G401 (cell line): ENCODE measurements at regions not wholly inside any gene's neighbourhood (a gene's known extent, or its start where the extent isn't known, plus 50 kb on each side); places are given as distances from the start of the nearest gene placed in this dataset.

Experiments used
- DNase-seq: peaks from one replicate; pipeline ENCODE4 v3.0.0-alpha.2; 2015; ENCODE audit warnings: low spot score
- in situ Hi-C: cut with HindIII; loops from 2 replicates; pipeline ENCODE4 v1.10.0; 2016; ENCODE audit warnings: low sequenced_read_pairs, mixed read lengths

- in situ Hi-C loops: no loop called here
- DNase-seq: no peak
Observed at GRCh38 chr7:17619196-17619818, 320.9 kb downstream of the AHR start.

- no peak for DNase-seq
- in situ Hi-C loops: no loop called here
Observed at GRCh38 chr7:17620566-17620965, 319.7 kb downstream of the SNX13 start.

GRCh38 chr7:17622451-17622850, 317.8 kb downstream of the SNX13 start:
- in situ Hi-C loops: no loop called here
- no peak for DNase-seq

GRCh38 chr7:17623546-17624185, 316.6 kb downstream of the SNX13 start:
- no peak for DNase-seq
- in situ Hi-C loops: no loop called here

- in situ Hi-C loops: no loop called here
- no peak for DNase-seq
Observed at GRCh38 chr7:17624379-17624778, 315.9 kb downstream of the SNX13 start.

- in situ Hi-C loops: no loop called here
Observed at GRCh38 chr7:17625043-17625442, 315.3 kb downstream of the SNX13 start.

GRCh38 chr7:17626235-17626634, 314.1 kb downstream of the SNX13 start:
- in situ Hi-C loops: no loop called here
- DNase-seq: peak; percentile 3

More at GRCh38 chr7:17625043-17625442, 315.3 kb downstream of the SNX13 start:
- DNase-seq: no peak

GRCh38 chr7:17631061-17631460, 309.2 kb downstream of the SNX13 start:
- in situ Hi-C loops: no loop called here

GRCh38 chr7:17632384-17632783, 307.9 kb downstream of the SNX13 start:
- in situ Hi-C loops: no loop called here
- DNase-seq: no peak

More at GRCh38 chr7:17631061-17631460, 309.2 kb downstream of the SNX13 start:
- DNase-seq: no peak

- in situ Hi-C loops: no loop called here
- no peak for DNase-seq
Observed at GRCh38 chr7:17633067-17633466, 307.2 kb downstream of the SNX13 start.

- in situ Hi-C loops: no loop called here
- DNase-seq: no peak
Observed at GRCh38 chr7:17638727-17639126, 301.6 kb downstream of the SNX13 start.

GRCh38 chr7:17640730-17641377, 299.4 kb downstream of the SNX13 start:
- DNase-seq: peak; percentile 13
- in situ Hi-C loops: no loop called here

- no peak for DNase-seq
- in situ Hi-C loops: no loop called here
Observed at GRCh38 chr7:17645500-17645899, 294.8 kb downstream of the SNX13 start.

- in situ Hi-C loops: no loop called here
- no peak for DNase-seq
Observed at GRCh38 chr7:17646253-17646956, 293.9 kb downstream of the SNX13 start.

GRCh38 chr7:17651341-17651740, 289.0 kb downstream of the SNX13 start:
- no peak for DNase-seq
- in situ Hi-C loops: no loop called here

GRCh38 chr7:17651863-17652385, 288.4 kb downstream of the SNX13 start:
- DNase-seq: no peak
- in situ Hi-C loops: no loop called here

GRCh38 chr7:17654940-17655339, 285.4 kb downstream of the SNX13 start:
- in situ Hi-C loops: no loop called here
- DNase-seq: no peak

GRCh38 chr7:17659126-17659525, 281.2 kb downstream of the SNX13 start:
- DNase-seq: no peak
- in situ Hi-C loops: no loop called here

GRCh38 chr7:17660116-17660515, 280.2 kb downstream of the SNX13 start:
- in situ Hi-C loops: no loop called here
- DNase-seq: no peak
